Peyer's patch (tissue), 4 donors: ENCODE measurements at regions not wholly inside any gene's neighbourhood (a gene's known extent, or its start where the extent isn't known, plus 50 kb on each side); places are given as distances from the start of the nearest gene placed in this dataset.

Source experiments
- POLR2A ChIP-seq, 2 donors: fragments of 450-650 bp; IDR thresholded peaks; one replicate each; pipeline ENCODE4 v1.5.1; 2017; ENCODE audit warnings: antibody characterized with exemption in 2 of 2, mild to moderate bottlenecking in 2 of 2, moderate library complexity in 2 of 2
- TF ChIP-seq, protein P1 (sequence below), 6 experiments: fragments of 450-650 bp in 4 of 6; fragments of 200-600 bp in 2 of 6; sonication (generic) in 1 of 6; IDR thresholded peaks; one replicate each; pipeline ENCODE4 v1.5.1; 2017 to 2019; ENCODE audit warnings: antibody characterized with exemption in 6 of 6, mild to moderate bottlenecking in 3 of 6, moderate library complexity in 1 of 6

DNA sequence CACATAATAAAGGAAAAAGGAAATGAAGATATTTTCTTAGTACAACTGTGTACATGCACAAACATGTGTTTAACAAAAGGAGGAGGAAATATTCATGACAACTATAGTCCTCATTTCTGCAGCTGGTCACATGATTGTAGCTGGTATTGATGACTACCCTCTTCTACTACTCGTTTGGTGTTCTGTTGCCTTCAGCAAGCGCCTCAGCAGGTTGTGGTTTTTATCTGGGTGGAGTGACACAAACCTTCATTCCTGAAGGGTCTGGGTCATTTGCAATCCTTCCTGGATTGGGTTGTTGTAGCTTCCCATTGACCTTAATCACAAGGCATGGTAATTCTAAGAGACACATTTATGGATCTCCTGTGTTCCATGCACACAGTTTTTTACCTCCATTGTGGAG lies 1009.9 kb upstream of the USP15 start:
- no peak for TF ChIP-seq POLR2A (IDR thresholded peaks at IDR 0.05)
- TF ChIP-seq, protein P1, sequence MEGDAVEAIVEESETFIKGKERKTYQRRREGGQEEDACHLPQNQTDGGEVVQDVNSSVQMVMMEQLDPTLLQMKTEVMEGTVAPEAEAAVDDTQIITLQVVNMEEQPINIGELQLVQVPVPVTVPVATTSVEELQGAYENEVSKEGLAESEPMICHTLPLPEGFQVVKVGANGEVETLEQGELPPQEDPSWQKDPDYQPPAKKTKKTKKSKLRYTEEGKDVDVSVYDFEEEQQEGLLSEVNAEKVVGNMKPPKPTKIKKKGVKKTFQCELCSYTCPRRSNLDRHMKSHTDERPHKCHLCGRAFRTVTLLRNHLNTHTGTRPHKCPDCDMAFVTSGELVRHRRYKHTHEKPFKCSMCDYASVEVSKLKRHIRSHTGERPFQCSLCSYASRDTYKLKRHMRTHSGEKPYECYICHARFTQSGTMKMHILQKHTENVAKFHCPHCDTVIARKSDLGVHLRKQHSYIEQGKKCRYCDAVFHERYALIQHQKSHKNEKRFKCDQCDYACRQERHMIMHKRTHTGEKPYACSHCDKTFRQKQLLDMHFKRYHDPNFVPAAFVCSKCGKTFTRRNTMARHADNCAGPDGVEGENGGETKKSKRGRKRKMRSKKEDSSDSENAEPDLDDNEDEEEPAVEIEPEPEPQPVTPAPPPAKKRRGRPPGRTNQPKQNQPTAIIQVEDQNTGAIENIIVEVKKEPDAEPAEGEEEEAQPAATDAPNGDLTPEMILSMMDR (IDR thresholded peaks at IDR 0.05), result no peak
